SK-N-SH (cell line): ENCODE measurements at regions not wholly inside any gene's neighbourhood (a gene's known extent, or its start where the extent isn't known, plus 50 kb on each side); places are given as distances from the start of the nearest gene placed in this dataset.

Experiments
- CTCF ChIP-seq: fragments of 200-600 bp; sonication (generic); IDR thresholded peaks from 2 replicates; pipeline ENCODE4 v1.6.1; 2017; ENCODE audit warnings: antibody characterized with exemption, mild to moderate bottlenecking, moderate library complexity
- RAD21 ChIP-seq: IDR thresholded peaks from 2 replicates; pipeline ENCODE4 v1.6.1; 2012; ENCODE audit warnings: mild to moderate bottlenecking, low read length
- RCOR1 ChIP-seq: fragments of 150-350 bp; IDR thresholded peaks from 2 replicates; pipeline ENCODE4 v1.6.1; 2017; ENCODE audit warnings: antibody characterized with exemption, low read length
- SMC3 ChIP-seq: IDR thresholded peaks from 2 replicates; pipeline ENCODE4 v1.6.1; 2012; ENCODE audit warnings: low read depth, low read length, improper control_type of control experiment
- TF ChIP-seq, protein P1 (sequence below): IDR thresholded peaks from 2 replicates; pipeline ENCODE4 v1.4.0; 2012; ENCODE audit warnings: low read depth

DNA sequence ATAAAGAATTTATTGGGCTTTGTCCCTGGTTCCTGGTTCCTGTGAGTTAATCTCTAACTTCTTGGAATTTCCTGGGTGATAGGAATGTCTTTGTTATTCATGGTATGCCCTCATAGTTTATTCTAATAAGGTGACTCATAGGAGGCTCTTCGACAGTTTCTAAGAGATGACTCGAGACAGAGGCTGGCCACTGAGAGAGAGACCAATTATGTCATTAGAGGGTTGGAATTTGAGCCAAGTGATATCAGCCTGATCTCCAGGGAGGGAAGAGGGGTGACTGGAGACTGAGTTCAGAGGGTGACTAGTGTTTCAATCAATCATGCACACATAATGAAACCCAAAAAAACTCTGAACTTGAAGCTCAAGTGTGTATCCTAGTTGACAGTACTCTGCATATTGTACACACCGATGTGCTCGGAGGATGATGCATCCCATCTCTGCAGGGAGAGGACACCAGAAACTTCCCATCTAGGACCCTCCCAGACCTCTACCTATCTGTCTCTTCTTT lies 185.7 kb downstream of the MTCL1 start:
- no peak for TF ChIP-seq CTCF
- no peak for TF ChIP-seq SMC3
- no peak for TF ChIP-seq RCOR1
- no peak for TF ChIP-seq RAD21
- TF ChIP-seq, protein P1, sequence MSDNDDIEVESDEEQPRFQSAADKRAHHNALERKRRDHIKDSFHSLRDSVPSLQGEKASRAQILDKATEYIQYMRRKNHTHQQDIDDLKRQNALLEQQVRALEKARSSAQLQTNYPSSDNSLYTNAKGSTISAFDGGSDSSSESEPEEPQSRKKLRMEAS: peak; percentile 19; the same call in 1 of the 2 replicates
